ENCODE measurements at regions not wholly inside any gene's neighbourhood (a gene's known extent, or its start where the extent isn't known, plus 50 kb on each side); places are given as distances from the start of the nearest gene placed in this dataset.

GRCh38 chr2:242051463-242051862 is 181.9 kb downstream of the RTP5 start:
- Histone ChIP-seq H3K4me3 (no peak overlapping the region), H3K27ac (no peak overlapping the region), H3K36me3 (no peaks in the 10 kb centered on the region), H3K4me1 (no peaks in the 10 kb centered on the region), H3K9me3 (no peaks in the 10 kb centered on the region), H3K27me3 (peaks cover 51% of the 10 kb centered on the region)
- no peak for ATAC-seq
- 21 to 61% methylated on average over 1 of the region's 1 CpG for WGBS, 2 donors (ENCODE audit: low coverage in 1 of 2)
- TF ChIP-seq EP300 (IDR thresholded peaks at IDR 0.05) (no peak), CTCF (IDR thresholded peaks at IDR 0.05) (no peak), POLR2A (IDR thresholded peaks at IDR 0.05) (no peak), POLR2AphosphoS5 (IDR thresholded peaks at IDR 0.05) (no peak)

DNA sequence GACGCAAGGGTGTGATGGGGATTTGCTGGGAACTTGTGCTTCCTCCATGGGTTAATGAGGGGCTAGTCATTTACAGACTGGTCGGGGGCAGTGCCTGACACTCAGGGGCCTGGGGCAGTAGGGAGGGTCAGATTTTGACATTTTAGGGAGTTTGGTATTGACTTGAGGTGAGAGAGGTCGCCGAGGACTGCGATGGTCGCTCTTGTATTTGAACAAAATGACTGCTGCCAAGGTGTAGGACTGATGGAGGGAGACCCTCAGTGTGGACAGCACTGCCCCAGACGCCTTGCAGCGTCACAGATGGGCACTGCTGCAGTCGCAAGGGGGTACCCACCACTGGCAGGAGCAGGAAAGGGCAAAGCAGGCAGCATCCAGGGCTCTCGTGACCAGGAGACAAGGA is 182.9 kb downstream of the RTP5 start:
- WGBS, 2 donors (ENCODE audit: low coverage in 1 of 2), result 79% methylated on average over 2 of the region's 10 CpGs; no CpG with 5 or more reads in 1 of the 2 donors
- Histone ChIP-seq H3K27me3 (peaks cover 50% of the 10 kb centered on the region), H3K4me1 (no peaks in the 10 kb centered on the region), H3K9me3 (no peaks in the 10 kb centered on the region), H3K4me3 (no peak overlapping the region), H3K27ac (no peak overlapping the region), H3K36me3 (no peaks in the 10 kb centered on the region)
- TF ChIP-seq EP300 (IDR thresholded peaks at IDR 0.05) (no peak), POLR2A (IDR thresholded peaks at IDR 0.05) (no peak), POLR2AphosphoS5 (IDR thresholded peaks at IDR 0.05) (no peak), CTCF (IDR thresholded peaks at IDR 0.05) (no peak)
- no peak for ATAC-seq

DNA sequence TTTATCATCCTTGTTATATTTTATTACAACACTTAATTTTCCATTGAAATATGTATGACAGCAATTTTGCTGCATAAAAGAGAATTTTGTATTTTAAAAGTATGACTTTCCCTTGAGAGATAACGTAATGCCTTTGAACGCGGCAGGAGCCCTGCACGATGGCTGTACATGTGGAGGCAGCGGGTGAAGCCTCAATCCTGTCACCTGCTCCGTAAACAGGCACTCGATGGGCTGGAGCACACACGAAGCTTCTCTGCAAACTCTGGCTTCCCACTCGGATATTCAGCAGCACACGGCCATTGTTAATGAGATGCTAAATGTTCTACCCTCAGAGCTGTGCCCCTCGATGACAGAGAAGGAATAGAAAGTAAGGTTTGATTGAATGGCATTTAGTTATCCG is 184.4 kb downstream of the RTP5 start:
- no peaks in the 10 kb centered on the region for H3K36me3 ChIP-seq
- no peak overlapping the region for H3K27ac ChIP-seq
- TF ChIP-seq POLR2AphosphoS5 (IDR thresholded peaks at IDR 0.05) (no peak), EP300 (IDR thresholded peaks at IDR 0.05) (no peak), POLR2A (IDR thresholded peaks at IDR 0.05) (no peak), CTCF (IDR thresholded peaks at IDR 0.05) (no peak)
- ATAC-seq, result no peak
- H3K27me3 ChIP-seq, result peaks cover 55% of the 10 kb centered on the region
- H3K9me3 ChIP-seq, result no peaks in the 10 kb centered on the region
- H3K4me3 ChIP-seq, result no peak overlapping the region
- no peaks in the 10 kb centered on the region for H3K4me1 ChIP-seq
- WGBS, 2 donors (ENCODE audit: low coverage in 1 of 2), result 67 to 71% methylated on average over 5 to 12 of the region's 12 CpGs

GRCh38 chr2:242054406-242054805 is 184.9 kb downstream of the RTP5 start:
- Histone ChIP-seq H3K9me3 (no peaks in the 10 kb centered on the region), H3K4me1 (no peaks in the 10 kb centered on the region), H3K36me3 (no peaks in the 10 kb centered on the region), H3K27me3 (peaks cover 58% of the 10 kb centered on the region), H3K27ac (no peak overlapping the region), H3K4me3 (no peak overlapping the region)
- TF ChIP-seq CTCF (IDR thresholded peaks at IDR 0.05), result no peak
- TF ChIP-seq POLR2A (IDR thresholded peaks at IDR 0.05), result no peak
- TF ChIP-seq EP300 (IDR thresholded peaks at IDR 0.05), result no peak
- TF ChIP-seq POLR2AphosphoS5 (IDR thresholded peaks at IDR 0.05), result no peak
- no peak for ATAC-seq
- 80 to 89% methylated on average over 1 to 2 of the region's 6 CpGs for WGBS, 2 donors (ENCODE audit: low coverage in 1 of 2)

DNA sequence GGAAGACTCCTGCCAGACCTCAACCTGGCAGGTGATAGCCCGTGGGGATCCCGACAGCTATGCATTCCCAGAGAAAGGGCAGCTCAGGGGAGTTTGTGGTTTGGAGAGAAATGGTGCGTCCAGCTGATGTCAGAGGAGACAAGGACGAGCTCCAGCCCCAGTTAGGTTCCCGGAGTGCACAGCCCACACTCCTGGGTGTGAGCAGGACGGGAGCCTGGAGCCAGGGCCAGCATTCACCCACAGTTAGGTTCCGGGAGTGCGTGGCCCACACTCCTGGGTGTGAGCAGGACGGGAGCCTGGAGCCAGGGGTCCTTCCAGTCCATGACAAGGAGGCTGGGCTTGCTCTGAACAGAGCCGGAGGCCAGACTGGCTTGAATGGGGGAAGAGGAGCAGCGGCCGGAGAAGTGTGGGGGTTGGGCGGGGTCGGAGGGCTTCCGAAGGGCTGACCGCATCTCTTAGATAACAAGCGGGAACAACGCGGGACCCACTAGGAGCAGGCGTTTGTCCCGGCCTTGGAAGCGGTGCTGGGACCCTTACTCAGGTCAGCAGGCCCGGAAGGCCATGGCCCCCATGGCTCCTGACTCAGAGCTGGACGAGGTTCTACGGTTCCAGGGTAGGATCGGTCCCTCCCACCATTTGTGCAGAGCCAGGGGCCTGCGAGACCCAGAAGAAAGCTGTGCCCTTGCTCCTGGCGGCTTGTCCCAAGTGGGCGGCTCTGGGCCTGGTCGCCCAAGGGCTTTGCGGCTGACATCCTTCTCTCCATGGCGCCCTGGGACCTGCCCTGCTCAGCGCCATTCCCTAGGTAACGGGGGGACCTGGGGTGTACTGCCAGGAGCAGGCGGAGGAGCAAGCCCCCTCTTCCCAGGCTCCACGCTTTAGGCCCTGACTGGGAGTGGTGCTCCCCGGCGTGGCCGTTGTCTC is 185.6 kb downstream of the RTP5 start:
- Histone ChIP-seq H3K4me1 (no peaks in the 10 kb centered on the region), H3K27ac (no peak overlapping the region), H3K9me3 (peaks cover 0 to 2% (median 0%) of the 10 kb centered on the region in 3 donors), H3K27me3 (peaks cover 56% of the 10 kb centered on the region), H3K36me3 (no peaks in the 10 kb centered on the region), H3K4me3 (no peak overlapping the region)
- no peak for TF ChIP-seq POLR2A (IDR thresholded peaks at IDR 0.05)
- no peak for TF ChIP-seq EP300 (IDR thresholded peaks at IDR 0.05)
- TF ChIP-seq CTCF (IDR thresholded peaks at IDR 0.05), result no peak
- no peak for TF ChIP-seq POLR2AphosphoS5 (IDR thresholded peaks at IDR 0.05)
- 65% methylated on average over 8 of the region's 39 CpGs; no CpG with 5 or more reads in 1 of the 2 donors for whole genome bisulfite sequencing, 2 donors (ENCODE audit: low coverage in 1 of 2)
- no peak for ATAC-seq

All from gastroesophageal sphincter (tissue), 4 donors.